ENCODE measurements at regions not wholly inside any gene's neighbourhood (a gene's known extent, or its start where the extent isn't known, plus 50 kb on each side); places are given as distances from the start of the nearest gene placed in this dataset.

DNA sequence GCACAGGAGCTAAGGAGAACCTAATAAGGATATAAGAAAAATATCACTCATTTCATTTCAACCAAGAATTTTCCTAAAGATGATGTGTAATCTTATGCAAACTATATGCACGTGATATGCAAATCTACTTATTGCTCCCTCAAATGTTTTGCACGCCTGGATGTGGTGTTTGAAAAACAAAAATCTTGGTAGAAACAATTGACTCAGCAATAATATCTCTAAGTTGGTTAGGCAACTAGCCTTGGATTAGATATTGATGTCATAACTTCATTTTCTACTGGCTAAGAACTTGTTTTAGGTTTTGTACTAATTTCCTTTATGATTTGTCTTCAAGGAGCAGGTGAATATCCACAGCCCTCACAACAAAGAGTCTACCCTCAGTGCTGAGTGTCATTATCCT, 164.6 kb downstream of the TM2D1 start:
- TF ChIP-seq CTCF (IDR thresholded peaks at IDR 0.05) (no peak), POLR2A (IDR thresholded peaks at IDR 0.05) (no peak)

Data from tibial nerve (tissue), 3 donors.